ENCODE measurements at regions not wholly inside any gene's neighbourhood (a gene's known extent, or its start where the extent isn't known, plus 50 kb on each side); places are given as distances from the start of the nearest gene placed in this dataset.

DNA sequence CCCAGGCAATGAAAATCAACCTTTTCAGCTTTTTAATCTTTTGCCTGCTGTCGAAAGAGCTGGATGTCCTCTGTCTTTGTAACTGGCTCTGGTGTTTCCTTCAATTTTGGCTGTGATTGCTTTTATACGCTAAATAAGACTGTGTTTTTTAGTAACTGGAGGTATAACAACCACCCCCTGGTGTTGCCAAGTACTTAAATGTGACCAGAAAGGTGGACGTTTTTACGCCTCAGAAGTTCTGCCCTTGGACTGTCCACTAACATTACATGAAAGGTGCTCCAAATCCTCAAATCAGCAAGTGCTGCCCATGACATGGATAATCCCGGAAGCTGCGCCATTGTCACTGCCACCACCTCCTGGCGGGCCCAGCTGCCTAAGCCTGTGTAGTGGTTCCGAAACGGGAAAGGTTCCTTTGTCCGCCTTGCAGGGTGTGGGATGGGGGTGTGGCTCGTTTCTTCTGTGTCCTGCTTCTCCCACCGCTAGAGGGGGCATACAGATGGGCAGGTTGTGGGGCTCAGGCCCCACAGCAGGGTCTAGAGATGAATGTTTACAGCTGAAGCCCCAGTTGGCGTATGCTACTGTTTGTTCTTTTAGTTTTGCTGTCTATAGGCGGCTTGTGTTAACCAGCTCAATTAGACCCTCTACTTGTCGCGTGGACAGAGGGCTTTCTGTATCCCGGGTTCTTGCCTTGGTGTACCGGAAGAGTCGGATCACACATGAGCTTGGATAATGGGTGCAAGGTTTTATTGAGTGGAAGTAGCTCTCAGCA lies 82.2 kb upstream of the SEPTIN5 start:
- TF ChIP-seq CTCF (IDR thresholded peaks at IDR 0.05) = no peak
- no peak for TF ChIP-seq POLR2A (IDR thresholded peaks at IDR 0.05)

Data from lower leg skin (tissue), 3 donors.